ENCODE measurements at regions not wholly inside any gene's neighbourhood (a gene's known extent, or its start where the extent isn't known, plus 50 kb on each side); places are given as distances from the start of the nearest gene placed in this dataset.

GRCh38 chr6:123747515-123747914 is 56.1 kb upstream of the NKAIN2 start:
- DNase-seq (ENCODE audit: extremely low read depth, low read depth, low spot score): no peak

DNA sequence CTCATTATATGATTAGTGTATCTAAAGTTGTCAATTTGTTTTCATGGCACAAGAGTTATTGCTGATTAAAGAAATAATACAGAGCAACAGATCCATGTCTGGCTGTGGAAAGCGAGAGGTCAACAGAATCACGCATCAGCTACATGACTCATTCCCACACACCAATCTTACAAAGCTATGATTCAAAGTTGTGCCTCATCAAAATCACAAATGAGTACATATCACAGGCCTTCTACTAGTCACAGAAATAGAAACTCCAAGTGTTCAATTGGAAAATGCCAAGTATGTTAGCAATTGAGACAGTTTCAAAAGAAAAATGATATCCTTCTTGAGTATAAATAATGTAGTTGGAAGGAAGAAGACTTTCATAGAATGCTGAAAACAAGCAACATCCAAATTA is 57.8 kb upstream of the NKAIN2 start:
- no peak for DNase-seq (ENCODE audit: extremely low read depth, low read depth, low spot score)

DNA sequence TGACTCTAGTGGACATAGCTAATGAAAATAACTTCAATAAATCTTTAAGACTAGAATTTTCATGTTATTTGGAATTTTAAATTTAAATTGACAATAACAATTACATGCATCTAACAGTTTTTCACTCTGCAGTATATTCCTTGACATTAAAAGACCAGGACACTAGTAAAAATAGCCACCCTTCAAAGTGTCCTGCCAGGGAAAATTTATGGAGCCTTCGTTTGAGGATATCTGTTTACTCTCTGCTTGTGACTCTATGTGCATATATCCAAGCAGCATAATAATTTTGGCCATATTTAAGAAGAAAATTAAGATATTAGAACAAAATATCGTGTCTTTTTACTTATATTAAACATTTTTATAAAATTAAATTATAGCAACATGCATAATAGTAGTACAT is 58.8 kb upstream of the NKAIN2 start:
- no peak for DNase-seq (ENCODE audit: extremely low read depth, low read depth, low spot score)

GRCh38 chr6:123742626-123743025 is 61.0 kb upstream of the NKAIN2 start:
- DNase-seq (ENCODE audit: extremely low read depth, low read depth, low spot score): no peak

- no peak for DNase-seq (ENCODE audit: extremely low read depth, low read depth, low spot score)
Measured at GRCh38 chr6:123733180-123733579, 70.5 kb upstream of the NKAIN2 start.

DNA sequence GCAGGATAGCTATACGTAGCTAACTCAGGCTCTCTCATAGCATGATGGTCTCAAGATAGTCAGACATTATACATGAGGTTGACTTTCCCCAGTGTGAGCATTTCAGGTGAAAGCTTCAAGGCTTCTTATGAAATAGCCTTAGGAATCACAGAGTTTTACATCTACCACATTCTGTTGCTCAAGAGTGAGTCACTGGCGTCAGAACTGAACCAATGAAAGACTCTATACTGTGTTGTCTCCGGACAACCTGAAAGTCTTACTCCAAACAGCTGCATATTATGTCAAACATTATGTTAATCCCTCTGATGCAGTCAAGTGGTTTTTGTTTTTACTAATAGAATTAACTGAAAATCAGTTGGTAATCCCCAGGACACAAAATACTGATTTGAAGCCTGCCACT is 79.8 kb upstream of the TRDN start:
- DNase-seq (ENCODE audit: extremely low read depth, low read depth, low spot score): no peak

DNA sequence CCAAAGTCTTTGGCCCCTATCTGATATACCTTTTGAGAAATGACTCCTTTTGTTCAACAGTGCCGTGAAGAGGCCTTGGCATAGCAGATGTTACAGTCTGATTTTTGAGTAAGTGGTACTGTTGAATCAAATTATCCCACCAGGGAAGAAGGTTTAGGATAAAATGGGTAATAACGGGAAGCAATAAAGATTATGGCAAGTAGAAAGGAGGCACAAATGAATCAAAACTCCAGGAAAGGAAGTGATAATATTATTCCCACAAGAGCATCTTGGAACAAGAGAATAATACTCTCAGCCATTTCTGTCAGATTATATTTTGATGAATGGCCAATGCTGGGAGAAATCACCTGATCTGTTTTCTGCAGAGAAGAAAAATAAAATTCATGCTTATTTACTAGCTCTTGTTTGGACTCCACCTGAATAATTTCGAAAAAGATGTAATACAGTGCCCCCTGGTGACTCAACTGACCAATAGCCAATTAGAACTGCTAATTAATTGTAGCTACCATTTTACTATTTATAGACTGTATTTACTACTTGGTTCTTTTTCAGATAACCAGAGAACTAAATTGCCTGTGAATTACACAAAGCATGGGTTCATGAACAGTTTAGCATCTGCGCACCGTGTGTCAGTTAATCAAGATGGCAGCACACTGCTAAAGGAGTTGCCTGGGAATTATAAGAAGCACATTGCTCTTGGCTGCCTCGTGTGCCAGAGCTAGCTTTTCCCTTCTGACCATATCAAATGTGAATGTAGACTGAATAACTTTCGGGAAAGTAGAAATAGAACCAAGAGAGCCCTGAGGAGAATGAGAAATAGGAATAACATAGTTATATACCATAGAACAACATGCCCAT is 78.5 kb upstream of the TRDN start:
- peak; percentile 45 for DNase-seq (ENCODE audit: extremely low read depth, low read depth, low spot score)

DNA sequence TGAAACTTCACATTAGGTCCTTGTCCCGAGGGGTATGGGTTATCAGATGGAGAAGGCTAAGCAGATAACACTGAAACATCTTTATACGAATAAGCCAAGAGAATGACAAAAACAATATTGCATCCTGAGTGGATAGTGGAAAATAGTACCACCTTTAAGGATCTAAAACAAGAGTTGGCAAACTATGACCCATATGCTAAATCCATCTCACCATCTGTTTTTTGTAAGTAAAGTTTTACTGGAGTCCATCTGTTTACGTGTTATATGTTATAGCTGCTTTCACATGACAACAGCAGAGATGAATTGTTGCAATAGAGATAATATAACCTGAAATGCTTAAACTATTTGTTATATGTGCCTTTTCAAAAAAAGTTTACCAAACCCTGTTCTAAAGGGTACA is 76.1 kb upstream of the TRDN start:
- no peak for DNase-seq (ENCODE audit: extremely low read depth, low read depth, low spot score)

DNA sequence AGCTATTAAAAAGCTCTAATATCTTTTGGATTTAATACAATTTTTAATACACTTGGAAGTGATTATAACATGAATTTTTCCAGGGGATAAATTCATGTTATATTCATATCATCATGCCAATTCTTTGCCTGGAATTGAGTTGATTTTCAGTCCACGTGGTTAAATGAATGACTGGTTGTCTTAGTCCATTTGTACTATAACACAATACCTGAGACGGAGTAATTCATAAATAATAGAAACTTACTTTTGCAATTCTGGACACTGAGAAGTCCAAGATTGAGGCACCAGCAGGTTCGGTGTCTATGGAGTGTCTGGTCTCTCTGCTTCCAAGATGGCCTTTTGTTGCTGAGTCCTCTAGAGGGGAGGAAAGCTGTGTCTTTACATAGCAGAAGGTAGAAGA is 66.2 kb upstream of the TRDN start:
- no peak for DNase-seq (ENCODE audit: extremely low read depth, low read depth, low spot score)

GRCh38 chr6:123687864-123688263 is 51.1 kb upstream of the TRDN start:
- DNase-seq (ENCODE audit: extremely low read depth, low read depth, low spot score): no peak

Data from glomerular endothelial cell (primary cell).